ENCODE measurements at regions not wholly inside any gene's neighbourhood (a gene's known extent, or its start where the extent isn't known, plus 50 kb on each side); places are given as distances from the start of the nearest gene placed in this dataset.

DNA sequence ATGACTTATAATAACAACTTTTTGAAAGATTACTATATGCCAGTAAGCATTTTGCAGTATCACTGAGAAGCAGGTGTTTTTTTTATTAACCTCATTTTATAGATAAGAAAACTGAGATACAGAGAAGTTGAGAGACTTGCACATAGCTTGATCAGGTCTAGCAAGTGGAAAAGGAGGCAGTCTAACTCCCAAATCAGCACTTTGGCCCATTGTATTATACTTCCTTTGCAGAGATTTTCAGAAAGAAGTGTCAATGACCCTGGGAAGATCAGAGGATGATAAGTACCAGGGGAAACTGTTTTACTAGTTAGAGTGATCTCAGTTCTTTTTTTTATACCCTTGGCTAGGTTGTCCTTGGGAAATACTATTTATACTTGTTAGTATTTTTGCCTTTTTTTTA lies 358.7 kb downstream of the SQOR start:
- Histone ChIP-seq H3K36me3 (ENCODE audit: control insufficient read depth in 2 of 2, insufficient read depth in 2 of 2, low read length in 1 of 2) (no peaks in the 10 kb centered on the region), H3K27ac (ENCODE audit: low read depth in 1 of 2, low read length in 1 of 2) (no peak overlapping the region), H3K9me3 (ENCODE audit: control insufficient read depth in 2 of 2, insufficient read depth in 1 of 2, low read length in 1 of 2) (no peaks in the 10 kb centered on the region), H3K4me1 (ENCODE audit: control insufficient read depth in 2 of 2, insufficient read depth in 2 of 2, low read length in 2 of 2) (no peaks in the 10 kb centered on the region), H3K27me3 (ENCODE audit: control insufficient read depth in 2 of 2, insufficient read depth in 1 of 2, low read length in 1 of 2) (no peaks in the 10 kb centered on the region), H3K4me3 (ENCODE audit: low read length in 2 of 2) (no peak overlapping the region)
- no peak for DNase-seq (ENCODE audit: low read depth in 6 of 9, low spot score in 9 of 9)

DNA sequence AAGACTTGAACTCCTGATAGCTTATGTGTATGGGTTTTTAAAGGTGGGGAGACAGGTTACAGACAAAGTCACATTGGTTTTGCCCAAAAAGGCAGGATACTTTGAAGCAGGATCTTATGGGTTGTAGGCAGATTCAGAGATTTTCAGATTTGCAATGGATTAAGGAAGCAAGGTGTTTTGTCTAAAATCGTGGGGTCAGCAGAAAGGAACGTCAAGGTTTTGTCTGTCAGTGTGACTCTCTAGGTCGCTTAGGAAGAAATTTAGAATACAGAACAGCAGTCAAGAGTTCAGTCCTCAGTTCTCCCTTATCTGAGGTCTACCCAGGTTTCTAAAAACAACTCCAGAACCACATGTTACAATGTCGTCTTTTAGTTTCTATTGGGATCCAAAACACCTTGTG lies 361.0 kb downstream of the SQOR start:
- H3K27me3 ChIP-seq (ENCODE audit: control insufficient read depth in 2 of 2, insufficient read depth in 1 of 2, low read length in 1 of 2): no peaks in the 10 kb centered on the region

DNA sequence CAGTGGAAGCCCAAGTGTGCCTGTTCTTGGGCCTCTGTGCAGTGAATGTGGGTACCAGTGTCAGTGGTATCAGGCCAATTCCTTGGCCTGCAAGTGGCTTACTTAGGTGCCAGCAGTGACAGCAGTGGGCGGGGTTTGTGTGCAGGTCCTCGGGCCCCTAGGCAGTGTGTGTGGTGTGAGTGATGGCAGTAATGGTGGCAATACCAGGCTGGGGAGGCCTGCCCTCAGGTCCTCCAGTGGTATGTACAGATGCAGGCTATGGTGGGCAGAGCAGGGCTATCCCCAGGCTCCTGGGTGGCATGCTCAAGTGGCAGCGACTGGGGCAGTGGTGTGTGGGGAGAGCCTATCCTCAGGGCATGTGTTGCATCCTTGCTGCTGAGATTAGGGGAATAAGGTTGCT lies 379.7 kb downstream of the SQOR start:
- DNase-seq (ENCODE audit: low read depth in 6 of 9, low spot score in 9 of 9): no peak
- Histone ChIP-seq H3K27ac (ENCODE audit: low read depth in 1 of 2, low read length in 1 of 2) (no peak overlapping the region), H3K4me1 (ENCODE audit: control insufficient read depth in 2 of 2, insufficient read depth in 2 of 2, low read length in 2 of 2) (no peaks in the 10 kb centered on the region), H3K36me3 (ENCODE audit: control insufficient read depth in 2 of 2, insufficient read depth in 2 of 2, low read length in 1 of 2) (no peaks in the 10 kb centered on the region), H3K27me3 (ENCODE audit: control insufficient read depth in 2 of 2, insufficient read depth in 1 of 2, low read length in 1 of 2) (no peaks in the 10 kb centered on the region), H3K4me3 (ENCODE audit: low read length in 2 of 2) (no peak overlapping the region), H3K9me3 (ENCODE audit: control insufficient read depth in 2 of 2, insufficient read depth in 1 of 2, low read length in 1 of 2) (peaks cover 0 to 11% of the 10 kb centered on the region in 2 donors)
- WGBS: 99% methylated on average over 3 of the region's 3 CpGs

More for the DNA sequence above, 361.0 kb downstream of the SQOR start:
- no peaks in the 10 kb centered on the region for H3K36me3 ChIP-seq (ENCODE audit: control insufficient read depth in 2 of 2, insufficient read depth in 2 of 2, low read length in 1 of 2)
- no peak overlapping the region for H3K4me3 ChIP-seq (ENCODE audit: low read length in 2 of 2)
- H3K4me1 ChIP-seq (ENCODE audit: control insufficient read depth in 2 of 2, insufficient read depth in 2 of 2, low read length in 2 of 2): no peaks in the 10 kb centered on the region
- no peaks in the 10 kb centered on the region for H3K9me3 ChIP-seq (ENCODE audit: control insufficient read depth in 2 of 2, insufficient read depth in 1 of 2, low read length in 1 of 2)
- H3K27ac ChIP-seq (ENCODE audit: low read depth in 1 of 2, low read length in 1 of 2): no peak overlapping the region
- 89% methylated on average over 4 of the region's 4 CpGs for WGBS
- no peak for DNase-seq (ENCODE audit: low read depth in 6 of 9, low spot score in 9 of 9)

DNA sequence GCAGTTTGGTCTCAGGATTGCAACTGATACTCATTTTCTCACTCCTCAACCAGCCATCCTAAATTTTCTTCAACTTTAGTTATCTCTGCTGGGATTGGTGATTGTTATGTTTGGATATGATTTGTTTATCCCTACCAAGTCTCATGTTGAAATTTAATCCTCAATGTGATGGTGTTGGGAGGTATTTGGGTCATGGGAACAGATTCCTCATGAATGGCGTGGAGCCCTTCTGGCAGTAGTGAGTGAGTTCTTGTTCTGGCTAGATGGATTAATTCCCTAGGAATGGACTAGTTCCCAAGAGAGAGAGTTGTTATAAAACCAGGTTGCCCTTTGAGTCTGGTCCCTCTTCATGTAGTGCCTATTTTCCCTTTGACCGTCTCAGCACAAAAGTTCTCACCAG lies 399.9 kb downstream of the SQOR start:
- no peaks in the 10 kb centered on the region for H3K9me3 ChIP-seq (ENCODE audit: control insufficient read depth in 2 of 2, insufficient read depth in 1 of 2, low read length in 1 of 2)
- H3K4me1 ChIP-seq (ENCODE audit: control insufficient read depth in 2 of 2, insufficient read depth in 2 of 2, low read length in 2 of 2): no peaks in the 10 kb centered on the region
- H3K36me3 ChIP-seq (ENCODE audit: control insufficient read depth in 2 of 2, insufficient read depth in 2 of 2, low read length in 1 of 2): no peaks in the 10 kb centered on the region
- no peak overlapping the region for H3K4me3 ChIP-seq (ENCODE audit: low read length in 2 of 2)
- WGBS: 94% methylated on average over 2 of the region's 2 CpGs
- H3K27me3 ChIP-seq (ENCODE audit: control insufficient read depth in 2 of 2, insufficient read depth in 1 of 2, low read length in 1 of 2): no peaks in the 10 kb centered on the region
- DNase-seq (ENCODE audit: low read depth in 6 of 9, low spot score in 9 of 9): no peak
- H3K27ac ChIP-seq (ENCODE audit: low read depth in 1 of 2, low read length in 1 of 2): no peak overlapping the region

DNA sequence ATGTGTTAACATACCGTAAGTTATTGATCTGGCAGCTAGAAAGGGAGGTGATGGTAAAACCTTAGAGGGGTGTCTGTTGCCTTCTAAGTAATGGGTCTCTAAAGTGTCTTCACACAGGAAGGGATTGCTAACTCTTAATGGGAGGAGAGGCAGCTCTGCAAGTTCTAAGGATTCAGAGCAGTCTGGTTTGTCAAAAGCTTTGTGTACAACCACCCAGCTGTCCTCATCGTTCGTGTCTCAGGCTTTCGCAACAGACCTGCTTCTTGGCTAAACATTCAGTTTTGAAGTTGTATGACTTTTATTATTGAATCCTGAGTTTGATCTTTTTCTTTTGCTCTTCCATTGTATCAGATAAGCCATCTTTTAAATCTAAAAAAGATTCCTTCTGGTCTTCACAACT lies 404.9 kb downstream of the SQOR start:
- no peaks in the 10 kb centered on the region for H3K4me1 ChIP-seq (ENCODE audit: control insufficient read depth in 2 of 2, insufficient read depth in 2 of 2, low read length in 2 of 2)
- WGBS: 95% methylated on average over 4 of the region's 4 CpGs
- H3K9me3 ChIP-seq (ENCODE audit: control insufficient read depth in 2 of 2, insufficient read depth in 1 of 2, low read length in 1 of 2): no peaks in the 10 kb centered on the region
- no peak for DNase-seq (ENCODE audit: low read depth in 6 of 9, low spot score in 9 of 9)
- H3K4me3 ChIP-seq (ENCODE audit: low read length in 2 of 2): no peak overlapping the region
- no peaks in the 10 kb centered on the region for H3K27me3 ChIP-seq (ENCODE audit: control insufficient read depth in 2 of 2, insufficient read depth in 1 of 2, low read length in 1 of 2)
- H3K36me3 ChIP-seq (ENCODE audit: control insufficient read depth in 2 of 2, insufficient read depth in 2 of 2, low read length in 1 of 2): no peaks in the 10 kb centered on the region
- H3K27ac ChIP-seq (ENCODE audit: low read depth in 1 of 2, low read length in 1 of 2): no peak overlapping the region

DNA sequence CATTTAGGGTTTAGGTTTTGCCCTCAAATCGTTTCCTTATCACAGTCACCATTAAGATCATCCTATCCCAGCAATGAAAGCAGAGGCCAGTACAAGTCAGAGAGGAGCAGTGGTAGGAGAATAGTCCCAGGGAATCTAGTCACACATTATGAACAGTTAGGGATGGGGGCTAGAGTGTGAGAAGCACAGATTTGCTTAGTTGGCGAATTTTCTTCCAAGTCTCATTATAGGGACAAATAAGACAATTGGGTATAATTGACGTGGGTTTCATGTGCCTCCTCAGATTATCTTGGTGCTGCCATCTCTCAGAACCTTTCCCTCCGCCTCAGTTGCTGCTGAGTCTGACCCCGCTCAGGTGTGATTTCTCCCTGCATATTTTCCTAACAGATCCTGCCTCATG lies 407.1 kb downstream of the SQOR start:
- WGBS: 90% methylated on average over 5 of the region's 5 CpGs
- H3K27ac ChIP-seq (ENCODE audit: low read depth in 1 of 2, low read length in 1 of 2): no peak overlapping the region
- H3K4me1 ChIP-seq (ENCODE audit: control insufficient read depth in 2 of 2, insufficient read depth in 2 of 2, low read length in 2 of 2): no peaks in the 10 kb centered on the region
- H3K27me3 ChIP-seq (ENCODE audit: control insufficient read depth in 2 of 2, insufficient read depth in 1 of 2, low read length in 1 of 2): no peaks in the 10 kb centered on the region
- no peak for DNase-seq (ENCODE audit: low read depth in 6 of 9, low spot score in 9 of 9)
- no peaks in the 10 kb centered on the region for H3K36me3 ChIP-seq (ENCODE audit: control insufficient read depth in 2 of 2, insufficient read depth in 2 of 2, low read length in 1 of 2)
- no peaks in the 10 kb centered on the region for H3K9me3 ChIP-seq (ENCODE audit: control insufficient read depth in 2 of 2, insufficient read depth in 1 of 2, low read length in 1 of 2)
- no peak overlapping the region for H3K4me3 ChIP-seq (ENCODE audit: low read length in 2 of 2)

DNA sequence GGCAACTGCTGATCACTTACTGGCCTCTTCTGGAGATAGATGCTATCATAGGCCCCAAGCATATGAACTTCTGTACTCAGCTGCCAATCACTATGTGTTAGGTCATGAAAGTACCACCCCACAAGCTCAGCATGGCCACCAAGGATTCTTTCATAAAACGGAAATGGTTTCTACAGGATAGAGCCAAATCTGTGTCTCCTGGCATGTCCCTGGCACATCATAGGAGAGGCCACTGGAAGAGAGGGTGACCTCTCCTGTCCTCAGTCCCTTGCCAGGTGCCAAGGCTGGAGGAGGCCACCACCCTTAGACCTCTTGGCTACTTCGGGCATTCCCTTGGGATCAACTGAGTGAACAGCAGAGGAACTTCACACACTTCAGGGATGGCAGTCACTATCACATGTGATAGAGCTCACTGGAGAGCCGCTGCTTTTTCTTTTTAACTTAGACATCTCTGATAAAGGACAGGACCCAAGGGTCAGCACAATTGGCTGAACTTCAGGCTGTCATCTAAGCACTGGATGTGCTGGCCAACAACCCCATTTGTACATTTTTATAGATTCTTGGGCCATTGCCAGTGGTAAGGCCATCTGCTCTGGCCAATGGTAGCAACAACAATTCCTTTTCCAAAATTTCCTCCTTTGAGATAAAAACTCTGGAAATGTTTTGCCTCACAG lies 425.2 kb downstream of the SQOR start:
- no peaks in the 10 kb centered on the region for H3K36me3 ChIP-seq (ENCODE audit: control insufficient read depth in 2 of 2, insufficient read depth in 2 of 2, low read length in 1 of 2)
- H3K4me1 ChIP-seq (ENCODE audit: control insufficient read depth in 2 of 2, insufficient read depth in 2 of 2, low read length in 2 of 2): no peaks in the 10 kb centered on the region
- H3K9me3 ChIP-seq (ENCODE audit: control insufficient read depth in 2 of 2, insufficient read depth in 1 of 2, low read length in 1 of 2): peaks cover 0 to 5% of the 10 kb centered on the region in 2 donors
- no peak overlapping the region for H3K4me3 ChIP-seq (ENCODE audit: low read length in 2 of 2)
- no peak overlapping the region for H3K27ac ChIP-seq (ENCODE audit: low read depth in 1 of 2, low read length in 1 of 2)
- WGBS: 76% methylated on average over 3 of the region's 3 CpGs
- DNase-seq (ENCODE audit: low read depth in 6 of 9, low spot score in 9 of 9): no peak
- no peaks in the 10 kb centered on the region for H3K27me3 ChIP-seq (ENCODE audit: control insufficient read depth in 2 of 2, insufficient read depth in 1 of 2, low read length in 1 of 2)

DNA sequence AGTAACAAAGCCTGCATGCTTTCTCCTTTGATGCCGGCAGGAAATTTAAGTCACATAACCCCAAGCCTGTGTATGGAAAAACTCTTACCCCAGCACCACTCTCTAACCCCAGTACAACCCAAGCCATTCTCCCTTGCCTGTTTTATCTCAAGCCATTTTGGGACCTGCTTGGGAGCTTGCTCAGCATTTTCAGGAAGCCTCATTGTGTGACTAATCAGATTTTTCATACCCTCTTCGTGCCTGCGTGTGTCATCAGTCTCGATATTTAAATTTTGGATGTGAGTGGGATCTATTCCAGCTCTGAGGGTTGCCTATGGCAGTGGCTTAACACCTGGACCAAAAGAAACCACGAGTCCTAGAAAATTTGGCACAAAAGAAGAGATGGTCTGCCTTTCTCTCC lies 426.2 kb downstream of the SQOR start:
- H3K4me3 ChIP-seq (ENCODE audit: low read length in 2 of 2): no peak overlapping the region
- 80% methylated on average over 5 of the region's 5 CpGs for WGBS
- H3K9me3 ChIP-seq (ENCODE audit: control insufficient read depth in 2 of 2, insufficient read depth in 1 of 2, low read length in 1 of 2): peaks cover 0 to 5% of the 10 kb centered on the region in 2 donors
- no peaks in the 10 kb centered on the region for H3K4me1 ChIP-seq (ENCODE audit: control insufficient read depth in 2 of 2, insufficient read depth in 2 of 2, low read length in 2 of 2)
- no peaks in the 10 kb centered on the region for H3K36me3 ChIP-seq (ENCODE audit: control insufficient read depth in 2 of 2, insufficient read depth in 2 of 2, low read length in 1 of 2)
- H3K27me3 ChIP-seq (ENCODE audit: control insufficient read depth in 2 of 2, insufficient read depth in 1 of 2, low read length in 1 of 2): no peaks in the 10 kb centered on the region
- H3K27ac ChIP-seq (ENCODE audit: low read depth in 1 of 2, low read length in 1 of 2): no peak overlapping the region
- no peak for DNase-seq (ENCODE audit: low read depth in 6 of 9, low spot score in 9 of 9)

DNA sequence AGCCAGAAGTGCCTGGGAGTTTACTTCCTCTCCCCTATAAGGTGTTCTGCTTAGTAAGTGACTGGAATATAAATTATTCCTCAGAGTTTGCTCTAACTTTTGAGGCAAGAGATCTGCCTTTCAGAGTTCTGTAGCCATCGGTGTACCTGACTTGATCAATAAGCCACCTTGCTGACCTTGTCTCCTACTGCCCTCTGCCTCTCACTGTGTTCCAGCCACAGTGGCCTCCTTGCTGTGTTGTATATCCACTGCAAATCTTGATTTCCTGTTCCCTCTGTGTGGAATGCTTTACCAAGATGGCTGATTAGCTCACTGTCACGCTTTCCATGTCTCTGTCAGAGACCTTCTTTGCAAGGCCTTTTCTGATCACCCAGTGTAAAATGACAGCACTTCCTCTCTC lies 442.4 kb downstream of the SQOR start:
- Histone ChIP-seq H3K4me1 (ENCODE audit: control insufficient read depth in 2 of 2, insufficient read depth in 2 of 2, low read length in 2 of 2) (no peaks in the 10 kb centered on the region), H3K27me3 (ENCODE audit: control insufficient read depth in 2 of 2, insufficient read depth in 1 of 2, low read length in 1 of 2) (no peaks in the 10 kb centered on the region), H3K27ac (ENCODE audit: low read depth in 1 of 2, low read length in 1 of 2) (no peak overlapping the region), H3K4me3 (ENCODE audit: low read length in 2 of 2) (no peak overlapping the region), H3K36me3 (ENCODE audit: control insufficient read depth in 2 of 2, insufficient read depth in 2 of 2, low read length in 1 of 2) (no peaks in the 10 kb centered on the region), H3K9me3 (ENCODE audit: control insufficient read depth in 2 of 2, insufficient read depth in 1 of 2, low read length in 1 of 2) (no peaks in the 10 kb centered on the region)
- no peak for DNase-seq (ENCODE audit: low read depth in 6 of 9, low spot score in 9 of 9)
- WGBS: 85% methylated on average over 2 of the region's 2 CpGs

DNA sequence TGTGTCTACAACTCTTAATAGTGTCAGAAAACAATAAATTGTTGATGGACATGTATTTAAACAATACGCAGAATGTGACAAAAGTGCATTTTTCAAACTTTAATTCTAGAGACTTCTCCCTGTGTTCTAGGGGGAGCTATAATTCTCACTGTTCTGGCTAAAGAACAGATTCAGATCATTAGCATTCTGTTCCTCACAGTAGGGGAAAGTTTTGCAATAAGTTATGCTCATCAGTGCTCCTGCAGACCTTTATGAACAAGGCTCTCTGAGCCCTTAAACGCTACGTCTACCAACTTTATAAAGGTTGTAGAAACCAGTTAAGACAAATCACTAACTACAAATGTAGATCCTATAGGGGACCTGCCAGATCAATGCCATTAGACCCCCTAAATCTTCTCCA lies 444.2 kb downstream of the SQOR start:
- 95% methylated on average over 3 of the region's 3 CpGs for WGBS
- H3K36me3 ChIP-seq (ENCODE audit: control insufficient read depth in 2 of 2, insufficient read depth in 2 of 2, low read length in 1 of 2): no peaks in the 10 kb centered on the region
- no peaks in the 10 kb centered on the region for H3K4me1 ChIP-seq (ENCODE audit: control insufficient read depth in 2 of 2, insufficient read depth in 2 of 2, low read length in 2 of 2)
- H3K9me3 ChIP-seq (ENCODE audit: control insufficient read depth in 2 of 2, insufficient read depth in 1 of 2, low read length in 1 of 2): no peaks in the 10 kb centered on the region
- H3K27ac ChIP-seq (ENCODE audit: low read depth in 1 of 2, low read length in 1 of 2): no peak overlapping the region
- no peaks in the 10 kb centered on the region for H3K27me3 ChIP-seq (ENCODE audit: control insufficient read depth in 2 of 2, insufficient read depth in 1 of 2, low read length in 1 of 2)
- no peak for DNase-seq (ENCODE audit: low read depth in 6 of 9, low spot score in 9 of 9)
- H3K4me3 ChIP-seq (ENCODE audit: low read length in 2 of 2): no peak overlapping the region

All from thymus (tissue), 11 donors.